ENCODE measurements at regions not wholly inside any gene's neighbourhood (a gene's known extent, or its start where the extent isn't known, plus 50 kb on each side); places are given as distances from the start of the nearest gene placed in this dataset.

GRCh38 chr15:69505956-69506556, 53.4 kb downstream of the RPLP1 start:
- no peak for DNase-seq (ENCODE audit: low read depth)

- no peak for DNase-seq (ENCODE audit: low read depth)
These were observed 56.0 kb downstream of the RPLP1 start for GRCh38 chr15:69508659-69509058.

GRCh38 chr15:69509131-69509530, 56.5 kb downstream of the RPLP1 start:
- no peak for DNase-seq (ENCODE audit: low read depth)

GRCh38 chr15:69510556-69510955, 57.9 kb downstream of the RPLP1 start:
- DNase-seq (ENCODE audit: low read depth), result no peak

- DNase-seq (ENCODE audit: low read depth), result no peak
These were observed 58.4 kb downstream of the RPLP1 start for GRCh38 chr15:69511015-69511414.

GRCh38 chr15:69511716-69512340, 59.2 kb downstream of the RPLP1 start:
- DNase-seq (ENCODE audit: low read depth), result no peak

- no peak for DNase-seq (ENCODE audit: low read depth)
These were observed 60.9 kb downstream of the RPLP1 start for GRCh38 chr15:69513450-69513960.

GRCh38 chr15:69513986-69514385, 61.4 kb downstream of the RPLP1 start:
- DNase-seq (ENCODE audit: low read depth), result no peak

GRCh38 chr15:69515508-69515907, 62.9 kb downstream of the RPLP1 start:
- no peak for DNase-seq (ENCODE audit: low read depth)

GRCh38 chr15:69515926-69516325, 63.3 kb downstream of the RPLP1 start:
- DNase-seq (ENCODE audit: low read depth), result no peak

GRCh38 chr15:69517052-69517451, 64.4 kb downstream of the RPLP1 start:
- DNase-seq (ENCODE audit: low read depth), result no peak

- no peak for DNase-seq (ENCODE audit: low read depth)
These were observed 66.2 kb downstream of the RPLP1 start for GRCh38 chr15:69518806-69519205.

GRCh38 chr15:69520067-69520466, 67.4 kb downstream of the RPLP1 start:
- DNase-seq (ENCODE audit: low read depth), result no peak

- no peak for DNase-seq (ENCODE audit: low read depth)
These were observed 69.7 kb downstream of the RPLP1 start for GRCh38 chr15:69522361-69522760.

- DNase-seq (ENCODE audit: low read depth), result peak; percentile 58
These were observed 70.7 kb downstream of the RPLP1 start for GRCh38 chr15:69523010-69524001.

- DNase-seq (ENCODE audit: low read depth), result no peak
These were observed 71.7 kb downstream of the RPLP1 start for GRCh38 chr15:69524296-69524695.

- no peak for DNase-seq (ENCODE audit: low read depth)
These were observed 72.2 kb downstream of the RPLP1 start for GRCh38 chr15:69524814-69525213.

GRCh38 chr15:69525543-69525942, 72.9 kb downstream of the RPLP1 start:
- DNase-seq (ENCODE audit: low read depth), result no peak

- DNase-seq (ENCODE audit: low read depth), result no peak
These were observed 73.8 kb downstream of the RPLP1 start for GRCh38 chr15:69526081-69527061.

- no peak for DNase-seq (ENCODE audit: low read depth)
These were observed 76.5 kb downstream of the RPLP1 start for GRCh38 chr15:69529141-69529540.

- no peak for DNase-seq (ENCODE audit: low read depth)
These were observed 77.5 kb downstream of the RPLP1 start for GRCh38 chr15:69529961-69530633.
